ENCODE measurements at regions not wholly inside any gene's neighbourhood (a gene's known extent, or its start where the extent isn't known, plus 50 kb on each side); places are given as distances from the start of the nearest gene placed in this dataset.

DNA sequence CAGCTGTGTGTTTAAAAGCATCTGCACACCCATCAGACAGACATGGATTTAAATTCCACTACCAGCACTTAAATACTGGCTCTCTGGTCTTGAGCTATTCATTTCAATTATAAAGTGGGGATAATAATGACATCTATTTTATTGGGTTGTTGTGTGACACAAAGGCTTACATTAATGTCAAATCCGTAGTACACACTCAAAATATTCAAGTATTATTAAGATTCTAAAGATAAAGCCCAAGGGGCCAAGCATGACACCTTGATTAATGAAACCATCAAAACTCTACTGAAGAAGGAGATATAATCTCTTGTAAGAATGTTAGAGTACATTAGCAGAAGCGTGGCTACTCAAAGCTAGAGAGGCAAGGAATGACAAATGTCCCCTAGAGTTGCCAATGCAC, 743.0 kb downstream of the KCTD16 start:
- no peak overlapping the region for H3K4me3 ChIP-seq (ENCODE audit: low read length)
- no peaks in the 10 kb centered on the region for H4K20me1 ChIP-seq (ENCODE audit: insufficient read depth, low read length)
- H3K79me2 ChIP-seq (ENCODE audit: low read length), result no peaks in the 10 kb centered on the region
- H3K4me2 ChIP-seq (ENCODE audit: low read length), result no peak overlapping the region
- H2AFZ ChIP-seq (ENCODE audit: low read depth, low read length), result no peak overlapping the region
- no peak overlapping the region for H3K9ac ChIP-seq (ENCODE audit: low read length)
- no peak overlapping the region for H3K27ac ChIP-seq (ENCODE audit: low read length)
- H3K9me3 ChIP-seq (ENCODE audit: insufficient read depth, low read length), result no peaks in the 10 kb centered on the region
- no peaks in the 10 kb centered on the region for H3K36me3 ChIP-seq (replicated peaks; ENCODE audit: low read depth, low read length)
- no peaks in the 10 kb centered on the region for H3K27me3 ChIP-seq (ENCODE audit: low read depth, low read length)
- TF ChIP-seq EZH2phosphoT487 (IDR thresholded peaks at IDR 0.05; ENCODE audit: low read depth) (no peak), CTCF (IDR thresholded peaks at IDR 0.05; ENCODE audit: low read depth, low read length) (no peak)
- no peaks in the 10 kb centered on the region for H3K4me1 ChIP-seq (ENCODE audit: low read length)

- Histone ChIP-seq H2AFZ (ENCODE audit: low read depth, low read length) (no peak overlapping the region), H3K9ac (ENCODE audit: low read length) (no peak overlapping the region), H3K4me1 (ENCODE audit: low read length) (no peaks in the 10 kb centered on the region), H4K20me1 (ENCODE audit: insufficient read depth, low read length) (no peaks in the 10 kb centered on the region), H3K4me3 (ENCODE audit: low read length) (no peak overlapping the region), H3K27ac (ENCODE audit: low read length) (no peak overlapping the region), H3K4me2 (ENCODE audit: low read length) (no peak overlapping the region), H3K27me3 (ENCODE audit: low read depth, low read length) (no peaks in the 10 kb centered on the region), H3K9me3 (ENCODE audit: insufficient read depth, low read length) (no peaks in the 10 kb centered on the region), H3K36me3 (replicated peaks; ENCODE audit: low read depth, low read length) (no peaks in the 10 kb centered on the region), H3K79me2 (ENCODE audit: low read length) (no peaks in the 10 kb centered on the region)
- no peak for TF ChIP-seq EZH2phosphoT487 (IDR thresholded peaks at IDR 0.05; ENCODE audit: low read depth)
- TF ChIP-seq CTCF (IDR thresholded peaks at IDR 0.05; ENCODE audit: low read depth, low read length), result no peak
These were observed 725.8 kb downstream of the KCTD16 start for GRCh38 chr5:144896473-144896872.

DNA sequence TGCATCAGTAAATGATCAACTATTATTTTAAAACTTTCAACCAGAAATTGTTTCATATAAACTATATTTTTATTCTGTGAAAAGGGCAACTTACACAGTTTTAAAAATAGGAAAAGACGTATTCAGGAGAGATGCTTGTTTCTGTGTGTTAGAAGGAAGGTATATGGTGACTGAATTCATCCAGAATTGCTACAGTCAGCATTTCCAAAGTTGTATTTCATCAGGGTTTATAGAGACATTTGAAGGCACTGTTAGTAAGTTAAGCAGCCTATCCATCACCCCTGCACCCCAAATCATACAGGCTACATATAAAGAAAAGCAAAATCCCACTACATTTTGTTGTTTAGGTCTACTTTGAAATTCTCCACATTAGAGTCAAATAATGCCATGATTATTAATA, 716.0 kb downstream of the KCTD16 start:
- no peak overlapping the region for H3K27ac ChIP-seq (ENCODE audit: low read length)
- no peaks in the 10 kb centered on the region for H4K20me1 ChIP-seq (ENCODE audit: insufficient read depth, low read length)
- no peaks in the 10 kb centered on the region for H3K9me3 ChIP-seq (ENCODE audit: insufficient read depth, low read length)
- H3K9ac ChIP-seq (ENCODE audit: low read length), result no peak overlapping the region
- H3K27me3 ChIP-seq (ENCODE audit: low read depth, low read length), result no peaks in the 10 kb centered on the region
- H3K36me3 ChIP-seq (replicated peaks; ENCODE audit: low read depth, low read length), result no peaks in the 10 kb centered on the region
- H2AFZ ChIP-seq (ENCODE audit: low read depth, low read length), result no peak overlapping the region
- no peak overlapping the region for H3K4me2 ChIP-seq (ENCODE audit: low read length)
- no peak overlapping the region for H3K4me3 ChIP-seq (ENCODE audit: low read length)
- TF ChIP-seq EZH2phosphoT487 (IDR thresholded peaks at IDR 0.05; ENCODE audit: low read depth) (no peak), CTCF (IDR thresholded peaks at IDR 0.05; ENCODE audit: low read depth, low read length) (no peak)
- H3K4me1 ChIP-seq (ENCODE audit: low read length), result no peaks in the 10 kb centered on the region
- H3K79me2 ChIP-seq (ENCODE audit: low read length), result no peaks in the 10 kb centered on the region

DNA sequence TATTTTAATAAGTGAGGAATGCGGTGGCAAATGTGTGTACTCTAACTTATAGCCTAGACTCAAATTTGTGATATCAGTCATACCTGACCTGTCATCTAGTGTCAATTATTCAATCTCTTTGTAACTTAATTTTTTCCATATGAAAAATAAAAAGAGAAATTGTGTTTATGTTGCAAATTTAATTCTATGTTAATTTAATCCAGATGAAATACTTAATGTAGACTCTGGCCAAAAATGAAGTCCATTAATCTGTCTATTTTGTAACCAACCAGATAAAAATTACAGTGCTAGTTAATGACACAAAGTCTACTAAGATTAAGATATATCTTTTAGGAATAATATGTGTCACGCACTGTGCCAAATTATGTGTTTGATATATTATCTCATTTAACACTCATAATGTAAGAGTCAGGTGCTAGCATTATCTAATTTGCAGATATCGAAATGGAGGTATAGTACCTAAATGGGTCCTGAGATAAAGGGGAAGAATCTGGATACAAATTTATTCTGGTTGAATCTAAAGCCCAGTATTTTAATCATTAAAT, 712.1 kb downstream of the KCTD16 start:
- Histone ChIP-seq H3K9me3 (ENCODE audit: insufficient read depth, low read length) (no peaks in the 10 kb centered on the region), H2AFZ (ENCODE audit: low read depth, low read length) (no peak overlapping the region), H4K20me1 (ENCODE audit: insufficient read depth, low read length) (no peaks in the 10 kb centered on the region), H3K36me3 (replicated peaks; ENCODE audit: low read depth, low read length) (no peaks in the 10 kb centered on the region), H3K4me1 (ENCODE audit: low read length) (no peaks in the 10 kb centered on the region), H3K4me3 (ENCODE audit: low read length) (no peak overlapping the region), H3K27ac (ENCODE audit: low read length) (no peak overlapping the region), H3K79me2 (ENCODE audit: low read length) (no peaks in the 10 kb centered on the region), H3K4me2 (ENCODE audit: low read length) (no peak overlapping the region), H3K9ac (ENCODE audit: low read length) (no peak overlapping the region), H3K27me3 (ENCODE audit: low read depth, low read length) (no peaks in the 10 kb centered on the region)
- TF ChIP-seq EZH2phosphoT487 (IDR thresholded peaks at IDR 0.05; ENCODE audit: low read depth) (no peak), CTCF (IDR thresholded peaks at IDR 0.05; ENCODE audit: low read depth, low read length) (no peak)
